ENCODE measurements at regions not wholly inside any gene's neighbourhood (a gene's known extent, or its start where the extent isn't known, plus 50 kb on each side); places are given as distances from the start of the nearest gene placed in this dataset.

DNA sequence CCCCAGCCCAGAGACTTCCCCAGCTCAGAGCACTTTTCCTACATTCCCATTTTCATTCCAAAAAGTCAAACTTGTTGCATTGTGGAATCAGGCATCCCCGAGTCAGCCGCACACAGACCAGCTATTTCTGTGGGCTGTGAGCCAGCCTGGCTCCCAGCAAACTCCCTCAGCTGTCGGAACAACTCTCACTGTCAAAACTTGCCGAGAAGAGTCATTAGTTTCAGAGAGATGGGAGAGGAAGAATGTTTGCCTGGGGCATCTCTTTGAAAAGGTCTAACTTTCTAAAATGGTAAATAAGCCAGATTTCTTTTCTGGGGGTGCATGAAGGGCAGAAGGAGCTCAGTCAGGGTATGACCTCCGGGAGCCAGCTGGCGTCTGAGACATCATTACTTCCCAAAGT is 280.0 kb downstream of the TMEM114 start:
- no peak for TF ChIP-seq POLR2A (IDR thresholded peaks at IDR 0.05; ENCODE audit: low read depth)
- TF ChIP-seq CTCF (IDR thresholded peaks at IDR 0.05): no peak

Measured in esophagus muscularis mucosa (tissue), 3 donors.